ENCODE measurements at regions not wholly inside any gene's neighbourhood (a gene's known extent, or its start where the extent isn't known, plus 50 kb on each side); places are given as distances from the start of the nearest gene placed in this dataset.
"Not testable (repeated sequence)": the region's sequence is repeated elsewhere in the genome, so short reads cannot be mapped to it uniquely, and the experiment has no call there.

GRCh38 chr18:27577752-27578151 lies 392.6 kb upstream of the CHST9 start:
- no peak for DNase-seq (ENCODE audit: low spot score)

- no peak for DNase-seq (ENCODE audit: low spot score)
Measured at GRCh38 chr18:27577265-27577664, 392.2 kb upstream of the CHST9 start.

DNA sequence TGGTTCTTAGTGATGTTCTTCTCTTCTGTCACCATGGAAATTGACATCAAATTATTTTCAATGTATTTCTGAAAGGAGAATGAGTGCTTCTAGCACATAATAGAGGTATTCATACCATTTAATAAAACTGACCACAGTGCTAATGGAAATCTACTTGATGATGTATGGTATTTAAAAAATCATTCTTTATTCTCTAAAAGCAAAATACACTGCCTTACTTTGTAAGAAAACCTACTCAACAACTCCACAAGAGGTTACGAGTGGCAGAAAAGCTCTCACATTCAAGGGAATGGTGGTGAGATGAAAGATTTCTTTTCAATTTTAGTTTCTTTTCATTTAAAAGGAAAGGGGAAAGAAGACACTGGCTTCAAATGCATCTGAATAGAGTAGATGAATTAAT lies 382.3 kb upstream of the CHST9 start:
- no peak for DNase-seq (ENCODE audit: low spot score)

DNA sequence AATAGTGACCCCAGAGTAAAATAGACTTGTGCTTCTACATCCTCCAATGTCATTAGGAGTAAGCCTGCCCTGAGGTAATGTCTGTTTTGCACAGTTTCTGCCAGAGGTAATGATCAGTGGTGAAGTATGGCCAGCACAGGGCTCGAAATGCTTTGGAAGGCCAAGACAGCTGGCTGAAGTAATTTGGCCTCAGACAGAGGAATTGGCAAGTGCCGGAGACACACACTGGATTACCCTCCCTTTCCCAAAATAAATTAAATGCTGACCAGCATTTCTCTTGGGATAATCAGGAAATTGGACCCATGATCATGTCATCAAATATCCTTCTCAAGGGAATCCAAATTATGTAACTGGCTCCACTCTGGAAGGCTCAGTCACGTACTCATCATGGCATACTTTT lies 379.0 kb upstream of the CHST9 start:
- no peak for DNase-seq (ENCODE audit: low spot score)

DNA sequence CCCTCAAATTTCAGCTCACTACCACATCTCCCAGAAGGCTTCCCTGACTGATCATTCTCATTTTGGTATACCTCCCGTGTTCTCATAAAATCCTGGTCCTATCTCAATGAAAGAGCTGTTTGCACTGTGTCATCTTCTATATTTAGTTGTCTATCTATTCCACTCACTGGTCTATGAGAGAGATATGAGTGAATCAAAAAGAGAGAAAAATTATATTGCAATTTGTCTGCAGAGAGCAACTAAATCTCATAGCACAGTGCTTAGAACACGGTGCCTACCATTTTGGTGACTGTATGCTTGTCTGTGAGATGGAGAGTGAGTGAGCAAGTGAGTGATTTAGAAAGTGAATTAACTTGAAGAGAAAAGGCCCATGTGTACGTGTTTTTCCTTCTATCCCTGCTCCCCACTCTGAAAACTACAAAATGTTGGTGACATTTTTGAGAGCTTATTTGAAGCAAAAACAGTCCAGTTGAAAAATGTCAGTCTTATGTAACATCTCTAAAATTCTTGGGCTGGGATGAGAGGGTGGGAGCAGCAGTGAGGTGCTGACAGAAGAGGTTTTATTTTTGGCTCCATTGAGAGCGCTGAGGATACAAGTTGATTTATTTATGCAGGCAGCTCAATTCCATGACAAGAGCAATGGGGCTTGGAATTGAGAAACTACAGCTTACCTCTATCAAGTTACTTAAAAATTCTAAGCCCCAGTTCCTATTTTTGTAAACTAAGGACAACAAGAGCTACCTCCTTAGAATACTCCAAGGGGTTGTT lies 373.5 kb upstream of the CHST9 start:
- no peak for DNase-seq (ENCODE audit: low spot score)

DNA sequence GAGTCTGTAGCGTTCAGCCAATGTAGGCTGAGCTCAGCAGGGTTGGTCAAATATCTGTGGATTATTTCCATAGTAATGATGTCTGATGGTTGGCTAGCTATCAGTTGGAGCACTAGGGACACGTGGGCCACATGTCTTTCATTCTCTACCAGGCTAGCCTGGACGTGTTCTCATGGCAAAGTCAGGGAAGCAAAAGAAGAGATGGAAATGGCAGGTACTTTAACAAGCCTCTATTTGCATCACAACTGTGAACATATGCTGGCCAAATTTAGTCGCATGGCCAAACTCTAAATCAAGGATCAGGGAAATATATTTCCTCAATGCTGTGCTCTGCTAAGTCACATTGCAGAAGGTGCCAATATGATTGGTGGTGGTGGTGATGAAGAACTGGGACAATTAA lies 371.6 kb upstream of the CHST9 start:
- no peak for DNase-seq (ENCODE audit: low spot score)

DNA sequence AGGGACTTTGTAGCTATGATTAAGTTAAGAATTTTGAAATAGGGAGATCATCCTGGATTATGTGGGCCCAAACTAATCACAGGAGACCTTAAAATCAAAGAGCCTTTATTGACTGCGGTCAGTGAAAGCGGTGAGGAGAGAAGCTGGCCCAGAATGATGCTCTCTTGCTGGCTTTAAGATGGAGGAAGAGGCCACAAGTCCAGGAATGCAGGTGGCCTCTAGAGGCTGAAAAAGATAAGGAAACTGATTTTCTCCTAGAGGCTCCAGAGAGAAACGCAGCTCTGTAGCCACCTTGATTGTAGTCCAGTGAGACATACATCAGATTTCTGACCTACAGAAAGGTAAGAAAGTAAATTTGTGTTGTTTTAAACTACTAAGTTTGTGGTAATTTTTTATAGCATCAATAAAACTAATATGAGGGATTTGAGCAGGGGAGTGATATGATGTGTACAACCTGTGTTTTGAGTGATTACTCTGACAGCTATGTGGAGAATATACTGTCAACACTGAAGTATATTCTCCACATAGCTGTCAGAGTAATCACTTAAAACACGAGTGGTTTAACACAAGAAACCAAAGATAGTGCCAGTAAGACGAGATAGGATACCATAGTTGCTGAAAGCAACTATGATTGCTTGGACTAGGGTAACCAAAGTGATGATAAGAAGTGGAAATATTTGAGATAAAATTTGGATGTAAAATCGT lies 364.4 kb upstream of the CHST9 start:
- DNase-seq (ENCODE audit: low spot score): no peak

GRCh38 chr18:27546991-27547390 lies 361.9 kb upstream of the CHST9 start:
- DNase-seq (ENCODE audit: low spot score): no peak

DNA sequence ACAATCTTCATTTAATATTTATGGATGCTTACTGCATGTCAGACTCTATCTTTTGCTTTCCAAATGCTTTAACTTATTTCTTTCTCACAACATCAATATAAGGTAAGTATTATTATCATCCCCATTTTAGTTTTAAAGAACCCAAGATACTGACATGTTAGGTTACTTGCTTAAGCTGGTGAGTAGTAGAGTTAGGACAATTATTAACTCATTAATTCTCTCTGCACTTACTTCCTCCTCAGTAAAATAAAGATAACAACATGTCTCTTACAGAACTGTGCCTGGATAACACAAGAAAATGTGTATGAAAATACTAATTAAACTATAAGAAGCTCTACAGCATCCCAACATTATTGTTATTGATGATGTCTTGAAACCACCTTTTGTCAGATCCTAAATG lies 359.1 kb upstream of the CHST9 start:
- DNase-seq (ENCODE audit: low spot score): no peak

- no peak for DNase-seq (ENCODE audit: low spot score)
Measured at GRCh38 chr18:27541293-27541692, 356.2 kb upstream of the CHST9 start.

DNA sequence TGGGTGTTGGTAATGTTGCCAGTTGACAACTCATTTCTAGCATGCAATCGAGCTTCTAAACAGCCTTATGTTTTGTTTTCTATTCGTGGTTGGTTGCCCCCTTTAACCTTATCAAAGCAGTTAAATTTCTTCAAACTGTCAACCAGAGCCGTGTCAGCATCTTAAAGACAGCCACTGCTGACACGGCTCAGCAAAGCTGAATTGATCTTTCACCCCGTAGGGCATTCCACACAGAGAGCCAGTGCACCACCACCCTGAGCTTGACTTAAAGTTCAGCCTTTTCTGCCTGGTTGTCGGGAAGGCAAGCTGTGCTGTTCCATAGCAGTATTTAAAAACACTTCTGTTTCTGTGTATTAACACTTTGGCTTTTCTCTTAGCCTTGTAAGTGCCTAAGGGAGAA lies 355.0 kb upstream of the CHST9 start:
- DNase-seq (ENCODE audit: low spot score): no peak

DNA sequence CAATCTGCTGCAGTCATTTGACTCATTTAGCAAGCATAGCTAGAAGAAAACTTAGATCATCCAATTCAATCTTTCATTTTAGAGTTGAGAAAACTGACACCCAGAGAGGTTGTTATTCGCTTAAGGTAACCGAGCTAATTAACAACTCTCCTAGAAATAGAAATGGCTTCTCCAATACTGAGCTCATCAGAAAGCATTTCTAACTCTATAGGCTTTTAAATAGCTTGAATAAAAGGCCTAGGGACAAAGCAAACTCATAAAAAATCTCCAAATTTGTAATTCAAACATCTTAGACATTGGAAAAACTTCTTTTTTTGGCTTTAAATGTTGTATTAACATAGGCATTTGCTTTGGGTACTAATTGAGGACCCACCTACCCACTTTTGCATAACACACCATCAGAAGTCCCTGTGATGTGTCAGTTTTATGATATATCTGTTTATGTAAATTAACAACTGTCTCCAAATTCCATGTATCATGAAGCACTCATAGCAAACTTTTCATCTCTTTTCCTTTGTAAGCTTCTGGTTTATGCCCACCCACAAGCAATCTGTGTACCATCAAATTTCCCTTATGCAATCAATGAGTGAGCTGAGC lies 343.9 kb upstream of the CHST9 start:
- DNase-seq (ENCODE audit: low spot score): no peak

- DNase-seq (ENCODE audit: low spot score): no peak
Measured at GRCh38 chr18:27527856-27528255, 342.7 kb upstream of the CHST9 start.

GRCh38 chr18:27520401-27520800 lies 335.3 kb upstream of the CHST9 start:
- no peak for DNase-seq (ENCODE audit: low spot score)

- not testable (repeated sequence) for DNase-seq (ENCODE audit: low spot score)
Measured at GRCh38 chr18:27510036-27510633, 325.0 kb upstream of the CHST9 start.

DNA sequence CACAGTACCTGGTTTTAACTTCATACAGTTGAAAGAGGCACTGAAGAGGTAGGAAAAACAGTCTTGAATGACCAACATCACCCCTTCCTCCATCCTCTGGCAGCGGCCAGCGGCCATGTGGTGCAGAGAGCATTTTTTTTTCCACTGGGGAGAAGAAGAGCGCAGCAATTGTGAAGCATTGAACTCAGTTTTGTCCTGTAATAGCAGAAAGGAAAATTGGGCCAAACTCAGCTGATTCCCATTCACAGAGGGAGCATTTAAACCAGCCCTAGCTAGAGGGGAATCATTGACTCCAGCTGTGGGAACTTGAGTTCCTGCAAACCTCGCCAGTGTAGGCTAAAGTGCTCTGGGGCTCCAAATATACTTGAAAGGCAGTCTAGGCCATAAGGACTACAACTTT lies 316.6 kb upstream of the CHST9 start:
- peak; percentile 67 for DNase-seq (ENCODE audit: low spot score)

GRCh38 chr18:27500531-27500930 lies 315.4 kb upstream of the CHST9 start:
- DNase-seq (ENCODE audit: low spot score): peak; percentile 77

GRCh38 chr18:27497246-27497645 lies 312.1 kb upstream of the CHST9 start:
- no peak for DNase-seq (ENCODE audit: low spot score)

DNA sequence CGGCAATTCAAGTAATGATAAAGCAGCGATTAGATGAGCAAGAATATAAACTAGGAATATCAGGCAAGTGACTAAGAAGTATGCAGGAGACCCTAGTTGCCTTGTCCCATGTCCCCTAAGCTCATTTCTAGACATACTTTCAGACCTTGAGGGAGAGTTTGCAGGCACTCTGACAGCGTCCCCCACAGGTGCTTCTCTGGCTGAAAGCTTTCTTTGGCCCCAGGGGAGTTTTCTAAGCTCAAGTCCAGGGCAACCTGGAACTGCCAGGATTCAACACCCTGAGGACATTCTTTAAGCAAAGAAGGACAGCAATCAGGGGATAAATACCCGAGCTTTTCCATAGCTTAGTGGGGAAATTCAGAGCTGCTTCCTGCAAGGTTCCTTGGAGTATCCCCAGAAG lies 308.1 kb upstream of the CHST9 start:
- DNase-seq (ENCODE audit: low spot score): no peak

- DNase-seq (ENCODE audit: low spot score): no peak
Measured at GRCh38 chr18:27491772-27492171, 306.7 kb upstream of the CHST9 start.

GRCh38 chr18:27483276-27483675 lies 298.2 kb upstream of the CHST9 start:
- no peak for DNase-seq (ENCODE audit: low spot score)

- no peak for DNase-seq (ENCODE audit: low spot score)
Measured at GRCh38 chr18:27478459-27478858, 293.4 kb upstream of the CHST9 start.

DNA sequence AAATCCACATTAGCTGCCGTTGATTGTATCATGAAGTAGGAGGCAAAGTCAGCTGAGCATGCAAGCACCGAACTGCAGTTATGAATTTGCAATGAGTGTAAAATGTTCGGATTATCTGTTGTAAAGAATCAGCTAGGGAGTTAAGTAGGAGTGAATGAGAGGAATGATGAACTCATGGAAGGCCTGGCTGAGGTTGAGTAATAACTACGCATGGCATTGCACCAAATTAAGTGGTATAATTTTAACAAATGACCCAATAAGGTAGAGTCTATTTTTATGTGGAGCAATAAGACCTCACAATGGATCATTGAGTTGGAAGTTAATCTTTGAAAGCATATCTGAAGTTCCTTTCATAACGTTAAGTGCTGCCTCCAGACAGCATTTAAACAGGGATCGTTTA lies 288.2 kb upstream of the CHST9 start:
- DNase-seq (ENCODE audit: low spot score): no peak
